HG03159 (cell line): ENCODE measurements at regions not wholly inside any gene's neighbourhood (a gene's known extent, or its start where the extent isn't known, plus 50 kb on each side); places are given as distances from the start of the nearest gene placed in this dataset.
"Not testable (repeated sequence)": the region's sequence is repeated elsewhere in the genome, so short reads cannot be mapped to it uniquely, and the experiment has no call there.

Experiments used
- ATAC-seq: cut with Tn5 transposase; IDR thresholded peaks from one replicate; pipeline ENCODE4 v1.9.1; 2021; ENCODE audit warnings: mild to moderate bottlenecking, moderate library complexity; ENCODE audit not compliant: unreplicated experiment

DNA sequence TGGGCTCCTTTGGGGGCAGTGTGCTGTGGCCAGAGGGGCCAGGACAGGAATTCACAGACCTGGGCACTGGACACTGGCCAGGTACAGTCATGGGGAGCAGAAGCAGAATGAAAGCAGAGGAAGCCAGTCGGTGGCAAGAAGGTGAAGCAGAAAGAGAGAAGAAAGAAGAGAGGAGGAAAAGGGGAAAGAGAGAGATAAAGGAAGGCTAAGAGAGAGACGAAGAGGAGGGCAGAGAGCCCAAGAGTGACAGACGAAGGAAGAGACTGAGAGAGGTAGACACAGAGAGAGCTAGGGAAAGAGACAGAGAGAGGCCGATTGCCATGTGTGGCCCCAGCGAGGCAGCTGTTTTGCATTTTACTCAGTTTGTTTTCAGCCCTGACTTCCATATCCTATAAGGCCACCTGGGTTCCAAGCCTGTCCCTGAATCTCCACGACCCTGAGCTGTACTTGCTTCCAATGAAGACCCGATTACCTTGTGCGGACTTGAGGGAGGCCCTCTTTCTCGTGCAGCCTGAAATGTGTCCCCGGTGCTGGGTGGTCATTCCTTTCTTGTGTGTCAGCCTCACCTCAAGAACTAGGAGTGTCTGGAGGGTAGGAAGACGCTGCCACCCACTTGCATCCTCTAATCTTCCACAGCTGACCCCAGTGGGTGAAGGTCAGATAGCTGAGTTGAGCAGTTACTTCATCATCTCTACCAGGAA is 73.9 kb downstream of the LSM3 start:
- no peak for ATAC-seq

GRCh38 chr3:14253022-14253706 is 74.5 kb downstream of the LSM3 start:
- ATAC-seq = no peak

DNA sequence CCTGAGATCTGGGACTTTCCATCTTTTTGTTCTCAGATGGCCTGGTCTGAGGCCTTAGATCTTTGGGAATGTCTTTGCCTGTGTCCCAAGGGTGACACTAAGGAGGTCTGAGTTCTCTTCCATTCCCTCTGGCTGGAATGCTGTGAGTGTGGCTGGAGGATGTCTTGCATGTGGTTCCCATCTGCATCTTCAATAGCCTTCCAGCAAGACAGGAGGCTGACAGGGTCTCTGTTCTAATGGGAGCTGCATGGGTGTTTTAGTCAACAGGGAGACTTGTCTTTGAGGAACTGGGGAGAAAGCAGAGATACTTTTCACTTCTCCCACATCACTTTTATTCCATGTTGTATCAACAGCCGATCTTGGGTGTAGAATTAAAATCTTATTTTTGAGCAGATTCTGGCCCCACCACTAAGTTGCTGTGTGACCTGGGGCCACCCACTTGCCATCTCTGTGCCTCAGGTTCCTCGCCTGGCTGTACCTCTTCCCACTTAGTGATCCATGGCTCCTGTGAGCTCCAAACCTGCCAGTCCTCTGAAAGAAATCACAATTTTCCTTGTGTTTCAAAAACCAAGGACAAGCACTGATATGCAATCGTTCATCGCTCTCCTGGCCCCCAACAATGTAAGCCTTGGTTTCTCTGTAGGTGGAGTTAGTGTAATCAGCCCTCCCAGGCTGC is 75.2 kb downstream of the LSM3 start:
- no peak for ATAC-seq

DNA sequence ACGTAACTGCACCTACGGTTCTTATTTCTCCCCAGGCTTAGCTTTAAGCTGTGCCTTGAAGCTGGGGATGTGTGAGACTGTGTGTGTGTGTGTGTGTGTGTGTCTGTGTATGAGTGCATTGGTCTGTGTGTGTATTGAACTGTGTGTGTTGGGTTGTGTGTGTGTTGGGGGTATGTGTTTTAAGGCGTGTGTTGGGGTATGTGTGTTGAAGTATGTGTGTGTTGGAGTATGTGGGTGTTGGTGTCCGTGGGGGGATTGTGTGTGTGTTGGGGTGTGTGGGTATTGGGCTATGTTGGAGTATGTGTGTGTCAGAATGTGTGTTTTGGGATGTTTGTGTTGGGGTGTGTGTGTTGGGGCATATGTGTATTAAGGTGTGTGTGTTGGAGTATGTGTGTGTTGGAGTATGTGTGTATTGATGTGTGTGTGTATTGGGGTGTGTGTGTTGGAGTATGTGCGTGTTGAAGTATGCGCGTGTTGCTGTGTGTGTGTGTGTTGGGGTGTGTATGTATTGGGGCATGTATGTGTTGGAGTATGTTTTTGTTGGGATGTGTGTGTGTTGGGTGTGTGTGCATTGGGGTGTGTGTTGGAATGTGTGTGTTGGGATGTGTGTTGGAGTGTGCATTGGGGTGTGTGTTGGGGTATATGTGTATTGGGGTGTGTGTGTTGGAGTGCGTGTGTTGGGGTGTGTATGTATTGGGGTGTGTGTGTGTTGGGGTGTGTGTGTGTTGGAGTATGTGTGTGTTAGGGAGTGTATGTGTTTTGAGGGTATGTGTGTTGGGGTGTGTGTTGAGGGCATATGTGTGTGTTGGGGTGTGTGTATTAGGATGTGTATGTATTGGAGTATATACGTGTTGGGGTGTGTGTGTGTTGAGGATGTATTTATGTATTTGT is 76.4 kb downstream of the LSM3 start:
- no peak for ATAC-seq

GRCh38 chr3:14256046-14256445 is 77.4 kb downstream of the LSM3 start:
- ATAC-seq = no peak

DNA sequence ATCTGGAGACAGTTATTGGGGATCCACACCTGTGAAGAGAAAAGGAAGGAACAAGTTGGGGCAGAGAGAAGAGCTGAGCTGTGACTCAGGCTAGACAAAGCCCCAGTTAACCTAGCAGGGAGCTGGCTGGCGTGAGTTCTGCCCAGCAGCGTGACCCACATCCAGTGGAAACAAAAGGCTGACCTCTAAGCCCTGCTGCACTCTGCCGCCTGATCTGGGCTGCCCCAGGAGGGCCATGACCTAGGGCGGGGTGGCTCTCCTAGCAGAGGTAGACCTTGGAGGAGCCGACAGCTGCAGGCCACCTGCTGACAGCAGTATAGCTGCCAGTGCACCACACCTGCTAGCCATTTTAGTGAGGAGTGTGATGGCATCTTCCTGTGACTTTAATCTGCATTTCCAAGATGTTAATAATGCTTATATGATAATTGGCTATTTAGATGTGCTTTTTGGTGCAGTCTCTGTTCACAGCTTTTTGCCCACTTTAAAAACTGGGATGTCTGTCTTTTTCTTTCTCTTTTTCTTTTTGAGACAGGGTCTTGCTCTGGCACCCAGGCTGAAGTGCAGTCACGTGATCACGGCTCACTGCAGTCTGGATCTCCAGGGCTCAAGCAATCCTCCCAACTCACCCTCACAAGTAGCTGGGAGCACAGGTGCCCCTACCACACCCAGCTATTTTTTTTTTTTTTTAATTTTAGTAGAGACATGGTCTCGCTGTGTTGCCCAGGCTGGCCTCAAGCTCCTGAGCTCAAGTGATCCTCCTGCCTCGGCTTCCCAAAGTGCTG is 78.1 kb downstream of the LSM3 start:
- no peak for ATAC-seq

DNA sequence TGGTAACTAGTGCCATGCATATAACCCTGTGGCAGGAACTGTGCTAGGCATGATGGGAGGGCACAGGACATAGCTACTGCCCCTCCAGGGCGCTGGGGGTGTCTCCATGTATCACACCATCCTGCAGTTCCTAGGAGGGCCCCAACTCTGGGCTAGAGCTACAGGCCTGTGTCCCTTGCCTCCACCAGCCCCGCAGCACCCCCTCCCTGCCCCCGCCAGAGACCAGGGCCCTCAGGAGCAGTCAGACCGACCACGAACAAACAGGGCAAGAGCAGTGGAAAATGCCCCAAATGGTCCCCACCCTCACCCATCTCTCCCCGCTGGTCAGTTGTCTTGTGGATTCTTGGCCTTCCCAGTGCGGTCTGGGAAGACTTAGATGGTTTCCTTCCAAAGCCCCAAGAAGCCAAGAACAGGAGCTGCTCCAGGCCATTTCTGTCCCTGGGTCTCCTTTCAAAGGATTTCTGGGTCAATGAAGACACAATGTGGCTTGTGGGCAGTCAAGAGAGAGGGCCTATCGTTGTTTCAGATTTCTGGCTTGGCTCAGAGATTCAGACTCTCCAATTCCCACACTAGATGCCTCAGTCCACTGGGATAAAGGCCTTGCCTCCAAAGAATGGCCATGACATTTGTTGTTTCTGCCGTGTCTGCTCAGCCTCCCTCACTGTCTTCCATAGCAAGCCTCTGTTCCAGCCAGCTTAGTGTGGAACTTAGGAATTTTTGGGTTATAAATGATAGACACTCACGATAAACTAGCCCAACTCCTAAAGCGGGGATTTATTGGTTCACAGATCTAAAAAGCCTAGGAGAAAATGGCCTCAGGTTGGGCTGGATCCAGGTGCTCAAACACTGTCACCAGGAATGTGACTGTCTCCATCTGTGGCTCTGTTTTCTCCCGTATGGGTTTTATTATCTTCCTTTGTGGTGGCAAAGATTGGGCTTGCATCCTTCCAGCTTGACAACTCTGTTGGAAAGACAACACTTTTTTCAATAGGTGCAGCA is 80.6 kb downstream of the LSM3 start:
- ATAC-seq = no peak

GRCh38 chr3:14260463-14260862 is 81.8 kb downstream of the LSM3 start:
- ATAC-seq = no peak

DNA sequence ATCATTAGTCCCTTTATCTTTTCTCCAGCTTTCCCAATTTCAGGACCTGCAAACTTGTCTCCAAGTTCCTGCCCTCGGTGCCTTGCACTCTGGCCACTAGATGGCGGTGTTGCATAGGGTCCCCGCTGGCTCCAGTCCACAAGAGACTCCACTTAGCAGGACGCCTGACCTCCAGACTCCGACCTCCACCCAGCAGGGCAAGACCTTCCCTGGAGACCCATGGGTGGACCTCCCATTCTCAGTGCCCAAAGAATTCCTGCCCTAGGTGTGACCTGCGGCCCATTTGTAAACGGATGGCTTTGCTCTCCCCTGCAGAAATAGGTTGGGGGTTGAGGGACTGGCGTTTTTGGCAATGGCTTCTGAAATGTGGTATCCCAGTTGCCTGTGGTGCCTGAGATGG is 82.6 kb downstream of the LSM3 start:
- ATAC-seq = no peak

GRCh38 chr3:14262212-14262611 is 83.6 kb downstream of the LSM3 start:
- no peak for ATAC-seq

DNA sequence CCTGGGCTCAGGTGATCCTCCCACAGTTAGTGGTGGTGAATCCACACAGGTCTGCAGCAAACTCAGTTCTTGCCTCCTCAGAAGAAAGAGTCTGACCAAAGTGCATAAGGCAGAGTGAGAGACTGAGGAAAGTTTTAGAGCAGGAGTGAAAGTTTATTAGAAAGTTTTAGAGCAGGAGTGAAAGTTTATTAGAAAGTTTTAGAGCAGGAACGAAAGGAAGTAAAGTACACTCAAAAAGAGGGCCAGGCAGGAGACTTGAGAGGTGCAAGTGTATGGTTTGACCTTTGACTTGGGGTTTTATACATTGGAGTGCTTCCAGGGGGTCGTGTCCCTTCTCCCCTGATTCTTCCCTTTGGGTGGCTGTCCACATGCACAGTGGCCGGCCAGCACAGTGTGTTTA is 84.2 kb downstream of the LSM3 start:
- ATAC-seq = no peak

DNA sequence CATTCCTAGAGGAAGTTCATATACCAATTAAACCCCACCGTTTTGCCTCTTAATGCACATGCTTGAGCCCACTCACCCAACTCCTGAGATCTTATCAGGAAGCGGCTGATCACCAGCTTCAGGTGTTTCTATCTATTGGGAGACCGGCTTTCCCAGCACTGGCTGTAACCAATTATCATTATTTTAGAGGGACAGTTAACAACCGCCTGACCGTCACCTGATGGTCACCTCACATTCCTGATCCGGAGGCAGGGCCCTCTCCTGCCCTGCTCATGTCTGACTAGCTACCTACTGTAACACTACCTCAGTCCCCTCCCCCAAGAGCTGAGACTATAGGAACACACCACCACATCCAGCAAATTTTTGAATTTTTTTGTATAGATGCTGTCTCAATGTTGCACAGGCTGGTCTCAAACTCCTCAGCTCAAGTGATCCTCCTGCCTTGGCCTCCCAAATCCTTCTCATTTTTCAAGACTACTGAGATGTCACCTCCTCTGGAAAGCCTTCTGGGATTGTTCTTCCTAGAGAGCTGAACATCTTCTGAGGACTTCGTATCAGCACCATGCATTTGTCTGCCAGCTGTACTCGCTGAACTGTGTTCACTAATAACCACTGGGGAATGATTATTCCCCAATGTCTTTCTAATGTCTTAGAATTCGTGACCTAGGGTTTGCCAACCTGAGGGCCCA is 84.8 kb downstream of the LSM3 start:
- ATAC-seq = no peak

DNA sequence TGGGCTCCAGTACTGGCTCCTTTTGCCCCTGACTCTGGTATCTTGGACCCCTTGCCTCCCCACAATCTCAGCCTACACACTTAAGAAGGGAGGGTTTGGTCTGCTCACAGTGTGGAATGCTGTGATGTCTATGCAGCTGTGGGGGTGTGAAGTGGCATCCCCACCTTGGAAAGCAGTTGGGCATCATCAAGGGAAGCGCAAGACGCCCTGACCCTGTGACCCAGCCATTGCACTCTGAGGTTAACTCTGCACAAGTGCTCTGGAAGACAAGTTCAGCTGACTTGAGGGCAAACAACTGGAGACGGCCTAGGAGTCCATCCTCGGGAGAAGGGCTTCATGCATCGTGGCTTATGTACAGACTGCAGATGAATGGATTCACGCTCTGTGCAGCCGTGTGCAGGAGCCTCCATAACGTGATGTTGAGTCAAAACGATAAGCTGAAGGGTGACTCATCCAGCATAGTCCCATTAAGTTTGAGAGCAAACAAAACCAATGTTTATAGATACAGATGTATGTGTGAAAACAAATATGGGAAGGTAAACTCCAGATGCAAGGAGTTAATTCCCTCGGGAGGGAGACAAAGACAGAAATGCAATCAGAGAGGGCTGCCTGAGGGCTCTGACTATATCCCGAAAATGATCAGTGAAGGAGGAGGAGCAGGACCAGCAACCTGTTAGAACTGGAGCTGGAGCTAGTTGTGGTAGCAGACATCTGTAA is 86.8 kb downstream of the LSM3 start:
- ATAC-seq = no peak

GRCh38 chr3:14266361-14266760 is 87.7 kb downstream of the LSM3 start:
- no peak for ATAC-seq

DNA sequence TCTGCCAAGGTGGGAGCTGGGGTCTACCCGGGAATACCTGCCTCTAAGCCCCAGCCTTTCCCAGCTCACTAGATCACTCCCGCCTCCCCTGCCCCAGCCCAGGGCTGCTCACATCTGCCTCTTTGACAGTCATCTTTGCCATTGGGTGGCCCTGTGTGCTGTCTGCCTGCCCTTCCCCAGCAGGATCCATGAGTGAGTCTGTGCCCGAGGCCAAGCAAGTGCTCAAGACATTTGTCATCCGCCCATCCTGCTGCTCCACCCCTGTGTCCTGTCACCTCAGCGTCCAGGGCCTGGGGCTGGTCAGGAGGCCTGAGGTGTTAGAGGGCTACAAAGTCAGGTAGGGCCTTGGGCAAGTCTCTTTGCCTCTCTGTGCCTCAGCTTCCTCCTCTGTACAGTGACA is 89.4 kb downstream of the LSM3 start:
- ATAC-seq = no peak

DNA sequence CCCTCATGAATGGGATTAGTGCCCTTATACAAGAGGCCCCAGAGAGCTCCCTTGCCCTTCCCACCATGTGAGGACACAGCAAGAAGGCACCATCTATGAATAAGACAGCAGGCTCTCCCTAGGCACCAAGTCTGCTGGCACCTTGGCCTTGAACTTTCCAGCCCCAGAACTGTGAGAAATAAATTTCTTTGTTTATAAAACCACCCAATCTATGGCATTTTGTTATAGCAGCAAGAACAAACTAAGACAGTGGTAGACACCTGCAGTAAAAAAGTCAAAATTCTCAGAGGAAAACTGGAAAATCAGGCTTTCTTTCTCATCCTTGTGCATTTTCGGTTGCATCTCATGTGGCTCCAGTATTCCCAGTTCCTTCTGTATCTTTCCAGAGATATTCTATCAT is 90.3 kb downstream of the LSM3 start:
- ATAC-seq = no peak

- not testable (repeated sequence) for ATAC-seq
Measured at GRCh38 chr3:14272041-14272958, 93.7 kb downstream of the LSM3 start.
